H1 (cell line): ENCODE measurements at regions not wholly inside any gene's neighbourhood (a gene's known extent, or its start where the extent isn't known, plus 50 kb on each side); places are given as distances from the start of the nearest gene placed in this dataset.
A peak's percentile ranks its signal among the peaks of the same experiment; 100 is the strongest.

ENCODE experiments used
- BCL11A ChIP-seq, 2 experiments: IDR thresholded peaks; one replicate each; pipeline ENCODE4 v1.6.1; 2011; ENCODE audit warnings: low read depth in 2 of 2, low read length in 2 of 2, mild to moderate bottlenecking in 2 of 2
- CHD2 ChIP-seq: IDR thresholded peaks from 2 replicates; pipeline ENCODE4 v1.6.1; 2012; ENCODE audit warnings: low read length, improper control_type of control experiment
- FOSL1 ChIP-seq: IDR thresholded peaks from 2 replicates; pipeline ENCODE4 v1.6.1; 2011; ENCODE audit warnings: mild to moderate bottlenecking, low read depth, low read length, moderate library complexity; ENCODE audit not compliant: insufficient read depth
- GTF2F1 ChIP-seq: IDR thresholded peaks from 2 replicates; pipeline ENCODE4 v1.6.1; 2012; ENCODE audit warnings: low read depth, low read length, improper control_type of control experiment, borderline replicate concordance
- KDM1A ChIP-seq: fragments of 200-600, 300-600 bp; sonication (generic); IDR thresholded peaks from 2 replicates; pipeline ENCODE4 v1.7.1; 2016; ENCODE audit warnings: mild to moderate bottlenecking, low read length, borderline replicate concordance
- RBBP5 ChIP-seq: IDR thresholded peaks from 2 replicates; pipeline ENCODE4 v1.7.1; 2012; ENCODE audit warnings: low read depth, mild to moderate bottlenecking, inconsistent platforms, low read length, moderate library complexity, borderline replicate concordance
- RFX5 ChIP-seq: IDR thresholded peaks from 2 replicates; pipeline ENCODE4 v1.6.1; 2011; ENCODE audit warnings: low read depth, low read length, improper control_type of control experiment, borderline replicate concordance
- RNF2 ChIP-seq: fragments of 200-900, 300-1000 bp; sonication (generic); IDR thresholded peaks from 2 replicates; pipeline ENCODE4 v1.7.1; 2016; ENCODE audit warnings: borderline replicate concordance, low read depth, mild to moderate bottlenecking, antibody characterized with exemption, low read length; ENCODE audit not compliant: poor library complexity, severe bottlenecking; ENCODE audit errors: missing control alignments
- SP4 ChIP-seq: IDR thresholded peaks from 2 replicates; pipeline ENCODE4 v1.6.1; 2012; ENCODE audit warnings: low read length, inconsistent platforms
- SUZ12 ChIP-seq: fragments of 200-600 bp; sonication (generic); IDR thresholded peaks from 2 replicates; pipeline ENCODE4 v1.6.1; 2012; ENCODE audit warnings: mild to moderate bottlenecking, inconsistent platforms, low read length, moderate library complexity, mixed read lengths
- TF ChIP-seq, protein P1 (sequence below): fragments of 300-600 bp; sonication (generic); IDR thresholded peaks from 2 replicates; pipeline ENCODE4 v1.7.1; 2012; ENCODE audit warnings: low read length, moderate library complexity, mild to moderate bottlenecking, inconsistent platforms; ENCODE audit not compliant: insufficient replicate concordance
- TF ChIP-seq, protein P2 (sequence below): IDR thresholded peaks from 2 replicates; pipeline ENCODE4 v1.6.1; 2012; ENCODE audit warnings: inconsistent platforms

DNA sequence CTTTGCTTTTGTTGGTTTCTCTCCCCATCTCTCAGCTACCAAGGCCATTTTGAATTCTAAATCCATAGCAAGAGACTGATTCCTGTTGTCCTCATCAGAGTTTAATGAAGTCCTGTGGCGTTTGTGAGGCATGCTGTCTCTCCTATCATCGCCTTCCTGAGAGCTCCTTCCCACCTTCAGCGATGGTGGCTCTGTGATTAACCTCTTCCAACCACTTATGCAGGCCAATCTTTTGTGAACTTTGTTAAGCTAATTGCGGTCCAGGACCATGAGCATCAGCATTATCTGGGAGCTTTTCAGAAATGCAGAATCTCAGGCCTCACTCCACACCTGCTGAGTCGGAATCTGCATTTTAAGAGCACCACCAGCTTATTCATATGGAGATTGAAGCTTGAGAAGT, 272.5 kb upstream of the CDYL start (continued):
- TF ChIP-seq, protein P1, sequence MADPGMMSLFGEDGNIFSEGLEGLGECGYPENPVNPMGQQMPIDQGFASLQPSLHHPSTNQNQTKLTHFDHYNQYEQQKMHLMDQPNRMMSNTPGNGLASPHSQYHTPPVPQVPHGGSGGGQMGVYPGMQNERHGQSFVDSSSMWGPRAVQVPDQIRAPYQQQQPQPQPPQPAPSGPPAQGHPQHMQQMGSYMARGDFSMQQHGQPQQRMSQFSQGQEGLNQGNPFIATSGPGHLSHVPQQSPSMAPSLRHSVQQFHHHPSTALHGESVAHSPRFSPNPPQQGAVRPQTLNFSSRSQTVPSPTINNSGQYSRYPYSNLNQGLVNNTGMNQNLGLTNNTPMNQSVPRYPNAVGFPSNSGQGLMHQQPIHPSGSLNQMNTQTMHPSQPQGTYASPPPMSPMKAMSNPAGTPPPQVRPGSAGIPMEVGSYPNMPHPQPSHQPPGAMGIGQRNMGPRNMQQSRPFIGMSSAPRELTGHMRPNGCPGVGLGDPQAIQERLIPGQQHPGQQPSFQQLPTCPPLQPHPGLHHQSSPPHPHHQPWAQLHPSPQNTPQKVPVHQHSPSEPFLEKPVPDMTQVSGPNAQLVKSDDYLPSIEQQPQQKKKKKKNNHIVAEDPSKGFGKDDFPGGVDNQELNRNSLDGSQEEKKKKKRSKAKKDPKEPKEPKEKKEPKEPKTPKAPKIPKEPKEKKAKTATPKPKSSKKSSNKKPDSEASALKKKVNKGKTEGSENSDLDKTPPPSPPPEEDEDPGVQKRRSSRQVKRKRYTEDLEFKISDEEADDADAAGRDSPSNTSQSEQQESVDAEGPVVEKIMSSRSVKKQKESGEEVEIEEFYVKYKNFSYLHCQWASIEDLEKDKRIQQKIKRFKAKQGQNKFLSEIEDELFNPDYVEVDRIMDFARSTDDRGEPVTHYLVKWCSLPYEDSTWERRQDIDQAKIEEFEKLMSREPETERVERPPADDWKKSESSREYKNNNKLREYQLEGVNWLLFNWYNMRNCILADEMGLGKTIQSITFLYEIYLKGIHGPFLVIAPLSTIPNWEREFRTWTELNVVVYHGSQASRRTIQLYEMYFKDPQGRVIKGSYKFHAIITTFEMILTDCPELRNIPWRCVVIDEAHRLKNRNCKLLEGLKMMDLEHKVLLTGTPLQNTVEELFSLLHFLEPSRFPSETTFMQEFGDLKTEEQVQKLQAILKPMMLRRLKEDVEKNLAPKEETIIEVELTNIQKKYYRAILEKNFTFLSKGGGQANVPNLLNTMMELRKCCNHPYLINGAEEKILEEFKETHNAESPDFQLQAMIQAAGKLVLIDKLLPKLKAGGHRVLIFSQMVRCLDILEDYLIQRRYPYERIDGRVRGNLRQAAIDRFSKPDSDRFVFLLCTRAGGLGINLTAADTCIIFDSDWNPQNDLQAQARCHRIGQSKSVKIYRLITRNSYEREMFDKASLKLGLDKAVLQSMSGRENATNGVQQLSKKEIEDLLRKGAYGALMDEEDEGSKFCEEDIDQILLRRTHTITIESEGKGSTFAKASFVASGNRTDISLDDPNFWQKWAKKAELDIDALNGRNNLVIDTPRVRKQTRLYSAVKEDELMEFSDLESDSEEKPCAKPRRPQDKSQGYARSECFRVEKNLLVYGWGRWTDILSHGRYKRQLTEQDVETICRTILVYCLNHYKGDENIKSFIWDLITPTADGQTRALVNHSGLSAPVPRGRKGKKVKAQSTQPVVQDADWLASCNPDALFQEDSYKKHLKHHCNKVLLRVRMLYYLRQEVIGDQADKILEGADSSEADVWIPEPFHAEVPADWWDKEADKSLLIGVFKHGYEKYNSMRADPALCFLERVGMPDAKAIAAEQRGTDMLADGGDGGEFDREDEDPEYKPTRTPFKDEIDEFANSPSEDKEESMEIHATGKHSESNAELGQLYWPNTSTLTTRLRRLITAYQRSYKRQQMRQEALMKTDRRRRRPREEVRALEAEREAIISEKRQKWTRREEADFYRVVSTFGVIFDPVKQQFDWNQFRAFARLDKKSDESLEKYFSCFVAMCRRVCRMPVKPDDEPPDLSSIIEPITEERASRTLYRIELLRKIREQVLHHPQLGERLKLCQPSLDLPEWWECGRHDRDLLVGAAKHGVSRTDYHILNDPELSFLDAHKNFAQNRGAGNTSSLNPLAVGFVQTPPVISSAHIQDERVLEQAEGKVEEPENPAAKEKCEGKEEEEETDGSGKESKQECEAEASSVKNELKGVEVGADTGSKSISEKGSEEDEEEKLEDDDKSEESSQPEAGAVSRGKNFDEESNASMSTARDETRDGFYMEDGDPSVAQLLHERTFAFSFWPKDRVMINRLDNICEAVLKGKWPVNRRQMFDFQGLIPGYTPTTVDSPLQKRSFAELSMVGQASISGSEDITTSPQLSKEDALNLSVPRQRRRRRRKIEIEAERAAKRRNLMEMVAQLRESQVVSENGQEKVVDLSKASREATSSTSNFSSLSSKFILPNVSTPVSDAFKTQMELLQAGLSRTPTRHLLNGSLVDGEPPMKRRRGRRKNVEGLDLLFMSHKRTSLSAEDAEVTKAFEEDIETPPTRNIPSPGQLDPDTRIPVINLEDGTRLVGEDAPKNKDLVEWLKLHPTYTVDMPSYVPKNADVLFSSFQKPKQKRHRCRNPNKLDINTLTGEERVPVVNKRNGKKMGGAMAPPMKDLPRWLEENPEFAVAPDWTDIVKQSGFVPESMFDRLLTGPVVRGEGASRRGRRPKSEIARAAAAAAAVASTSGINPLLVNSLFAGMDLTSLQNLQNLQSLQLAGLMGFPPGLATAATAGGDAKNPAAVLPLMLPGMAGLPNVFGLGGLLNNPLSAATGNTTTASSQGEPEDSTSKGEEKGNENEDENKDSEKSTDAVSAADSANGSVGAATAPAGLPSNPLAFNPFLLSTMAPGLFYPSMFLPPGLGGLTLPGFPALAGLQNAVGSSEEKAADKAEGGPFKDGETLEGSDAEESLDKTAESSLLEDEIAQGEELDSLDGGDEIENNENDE, result no peak
- TF ChIP-seq RNF2, result no peak
- TF ChIP-seq RBBP5, result no peak
- no peak for TF ChIP-seq RFX5
- TF ChIP-seq CHD2, result no peak
- TF ChIP-seq, protein P2, sequence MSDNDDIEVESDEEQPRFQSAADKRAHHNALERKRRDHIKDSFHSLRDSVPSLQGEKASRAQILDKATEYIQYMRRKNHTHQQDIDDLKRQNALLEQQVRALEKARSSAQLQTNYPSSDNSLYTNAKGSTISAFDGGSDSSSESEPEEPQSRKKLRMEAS, result peak; percentile 74
- no peak for TF ChIP-seq SUZ12
- TF ChIP-seq GTF2F1, result no peak
- no peak for TF ChIP-seq BCL11A (IDR thresholded peaks at IDR 0.05; ENCODE audit: low read depth in 2 of 2, low read length in 2 of 2)
- TF ChIP-seq SP4, result no peak
- TF ChIP-seq FOSL1, result no peak
- TF ChIP-seq KDM1A, result peak; percentile 79; the same call in 1 of the 2 replicates
